GM04503 (cell line): ENCODE measurements at regions not wholly inside any gene's neighbourhood (a gene's known extent, or its start where the extent isn't known, plus 50 kb on each side); places are given as distances from the start of the nearest gene placed in this dataset.
"Not testable (repeated sequence)": the region's sequence is repeated elsewhere in the genome, so short reads cannot be mapped to it uniquely, and the experiment has no call there.

ENCODE experiments used
- DNase-seq: peaks from one replicate; pipeline ENCODE4 v3.0.0-alpha.2; 2012; ENCODE audit warnings: low read depth

DNA sequence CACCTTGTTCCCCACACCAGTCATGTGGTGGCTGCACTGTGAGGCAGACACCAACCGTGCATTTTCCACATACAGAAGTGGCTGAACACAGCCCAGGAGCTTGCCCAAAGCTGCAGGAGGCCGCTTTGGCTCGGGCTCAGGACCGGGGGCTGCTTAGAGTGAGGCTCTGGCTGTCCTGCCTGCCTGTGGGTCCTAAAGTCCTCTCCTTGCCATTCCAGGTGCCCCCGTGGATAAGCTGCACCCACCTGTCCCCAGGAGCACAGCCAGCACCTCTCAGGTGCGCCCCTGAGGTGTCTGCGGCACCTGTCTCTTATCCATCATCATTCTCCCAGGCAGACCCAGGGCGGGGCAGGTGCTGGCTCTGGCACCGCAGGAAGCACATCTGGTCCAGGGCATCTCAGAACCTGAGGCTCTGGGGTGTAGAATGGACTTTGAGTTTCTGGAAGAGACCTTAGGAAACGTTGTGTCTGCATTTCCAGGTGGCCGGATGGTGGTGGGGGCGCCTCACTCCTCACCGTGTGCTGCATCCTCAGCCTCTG, 180.5 kb upstream of the ZNF469 start:
- DNase-seq, result no peak

DNA sequence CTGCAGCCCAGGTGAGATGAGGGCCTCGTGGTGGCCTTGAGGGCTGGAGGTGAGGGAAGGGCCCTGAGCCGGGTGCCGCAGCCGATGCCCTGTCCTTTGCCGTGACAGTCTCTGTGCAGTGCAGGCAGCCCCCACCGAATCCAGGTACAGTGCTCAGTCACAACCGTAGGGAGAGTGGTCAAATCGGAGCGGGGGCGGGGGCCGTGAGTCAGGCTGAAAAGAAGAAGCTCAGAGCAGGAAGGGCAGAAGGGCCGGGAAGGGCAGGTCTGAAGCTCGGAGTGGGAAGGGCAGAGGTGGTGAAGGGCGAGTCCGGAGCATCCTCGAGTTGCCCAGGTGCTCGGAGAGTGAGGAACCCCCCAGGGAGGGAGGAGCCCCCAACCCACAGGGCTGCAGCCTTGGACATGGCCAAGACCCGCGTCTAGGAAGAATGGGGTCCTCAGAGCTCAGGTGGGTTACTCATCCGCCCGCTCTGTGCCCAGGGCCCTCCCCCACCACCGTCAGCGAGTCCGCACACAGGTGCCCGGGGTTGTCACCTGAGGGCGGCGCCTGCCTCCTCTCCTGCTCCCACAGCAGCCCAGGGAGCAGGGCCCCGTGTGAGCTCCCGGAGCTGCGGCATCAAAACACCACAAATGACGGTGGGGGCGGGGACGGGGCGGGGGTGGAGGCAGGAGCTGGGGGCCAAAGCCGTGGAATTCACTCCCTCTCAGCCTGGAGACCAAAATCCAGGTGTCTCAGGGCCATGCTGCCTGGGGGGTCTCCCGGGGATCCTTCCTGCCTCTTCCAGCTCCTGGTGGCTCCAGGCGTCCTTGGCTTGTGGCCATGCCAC, 179.7 kb upstream of the ZNF469 start:
- DNase-seq, result not testable (repeated sequence)

DNA sequence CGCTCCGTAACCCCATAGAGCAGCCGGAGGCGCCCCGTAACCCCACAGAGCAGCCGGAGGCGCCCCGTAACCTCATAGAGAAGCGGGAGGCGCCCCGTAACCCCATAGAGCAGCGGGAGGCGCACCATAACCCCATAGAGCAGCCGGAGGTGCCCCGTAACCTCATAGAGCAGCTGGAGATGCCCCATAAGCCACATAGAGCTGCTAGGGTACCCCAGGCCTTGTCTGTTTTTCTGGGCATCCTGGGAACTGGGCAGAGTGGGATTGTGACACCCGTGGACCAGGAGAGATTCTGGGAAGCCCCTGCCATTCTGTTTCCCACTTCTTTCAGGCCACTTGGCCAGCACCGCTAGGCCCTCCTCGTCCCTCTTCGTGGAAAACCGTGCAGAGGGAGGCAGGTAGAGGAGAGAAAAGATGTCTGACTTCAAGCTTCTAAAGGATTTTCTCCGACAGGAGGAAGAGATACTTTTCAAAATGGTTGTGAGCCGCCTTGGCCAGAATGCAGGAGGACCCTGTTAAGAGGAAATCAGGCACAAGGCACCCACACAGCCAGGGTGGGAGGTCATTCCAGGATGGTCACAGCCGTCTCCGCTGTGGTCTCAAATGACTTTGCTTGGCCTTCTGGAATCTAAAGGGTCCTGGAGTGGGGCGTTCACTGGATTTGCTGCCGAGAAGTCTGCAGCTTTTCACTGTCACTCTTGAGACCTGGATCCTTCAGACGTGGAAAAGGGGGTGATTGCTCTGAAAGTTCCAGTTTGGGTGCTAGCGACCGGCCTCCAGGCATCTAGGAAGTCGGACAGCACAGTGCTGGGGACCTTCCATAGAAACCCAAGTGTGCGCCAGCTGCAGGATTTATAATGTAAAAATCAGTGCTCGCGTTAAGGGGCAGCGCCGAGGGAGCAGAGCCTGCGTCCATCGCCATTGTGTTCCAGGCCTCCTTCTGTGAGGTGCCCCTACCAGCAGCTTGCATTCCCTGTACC, 178.3 kb upstream of the ZNF469 start:
- not testable (repeated sequence) for DNase-seq

DNA sequence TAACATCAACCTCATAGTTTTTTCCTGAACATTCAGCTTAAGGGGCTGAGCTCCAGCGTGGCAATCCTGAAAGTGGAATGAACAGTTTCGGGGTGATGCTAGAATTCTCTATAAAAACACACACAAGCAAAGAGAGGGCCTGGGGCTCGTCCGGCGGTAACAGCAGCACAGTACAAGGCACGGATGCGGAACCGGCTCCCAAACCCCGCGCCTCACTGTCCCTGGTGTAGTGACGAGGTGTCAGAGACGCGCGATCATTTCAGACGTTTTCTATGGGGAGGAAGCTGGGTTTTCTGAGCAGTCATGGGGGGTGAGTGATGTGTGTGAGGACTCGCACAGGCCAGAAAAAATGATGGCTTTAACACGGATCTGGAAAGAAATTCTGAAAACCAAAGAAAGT, 177.3 kb upstream of the ZNF469 start:
- DNase-seq, result not testable (repeated sequence)

DNA sequence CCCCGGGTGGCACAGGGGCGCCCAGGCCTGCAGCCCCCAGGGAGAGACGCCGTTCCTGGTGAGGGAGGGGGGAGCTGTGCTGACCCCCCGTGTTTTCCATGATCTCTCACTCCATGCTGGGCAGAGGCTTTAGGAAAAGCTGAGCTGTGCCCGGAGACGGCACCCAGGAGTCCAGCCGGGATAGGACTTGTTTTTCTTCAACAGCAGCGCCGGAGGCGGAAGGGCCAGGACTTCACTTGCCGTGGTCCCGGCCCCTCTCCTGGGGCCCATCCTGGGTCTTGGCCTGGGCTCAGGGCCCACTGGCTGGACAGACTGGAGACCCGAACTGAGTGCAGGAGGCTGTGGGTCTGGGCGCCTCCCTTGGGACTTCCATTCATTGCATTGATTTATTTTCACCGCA, 176.8 kb upstream of the ZNF469 start:
- not testable (repeated sequence) for DNase-seq

DNA sequence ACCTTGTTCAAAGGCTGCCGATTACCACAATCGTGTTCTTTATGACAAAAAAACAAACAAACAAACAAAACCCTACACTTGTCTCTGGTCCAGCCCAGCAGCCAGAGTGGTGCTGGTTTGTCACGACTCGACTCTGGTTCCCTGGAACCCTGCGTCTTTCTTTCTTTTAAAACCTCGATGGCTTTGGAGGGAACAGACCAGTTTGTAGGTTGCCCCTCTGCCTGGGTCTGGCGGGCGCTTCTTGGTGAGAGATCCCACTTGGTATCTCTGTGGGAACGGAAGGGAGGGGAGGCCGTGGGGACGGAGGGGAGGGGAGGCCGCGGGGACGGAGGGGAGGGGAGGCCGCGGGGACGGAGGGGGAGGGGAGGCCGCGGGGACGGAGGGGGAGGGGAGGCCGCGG, 176.2 kb upstream of the ZNF469 start:
- not testable (repeated sequence) for DNase-seq

DNA sequence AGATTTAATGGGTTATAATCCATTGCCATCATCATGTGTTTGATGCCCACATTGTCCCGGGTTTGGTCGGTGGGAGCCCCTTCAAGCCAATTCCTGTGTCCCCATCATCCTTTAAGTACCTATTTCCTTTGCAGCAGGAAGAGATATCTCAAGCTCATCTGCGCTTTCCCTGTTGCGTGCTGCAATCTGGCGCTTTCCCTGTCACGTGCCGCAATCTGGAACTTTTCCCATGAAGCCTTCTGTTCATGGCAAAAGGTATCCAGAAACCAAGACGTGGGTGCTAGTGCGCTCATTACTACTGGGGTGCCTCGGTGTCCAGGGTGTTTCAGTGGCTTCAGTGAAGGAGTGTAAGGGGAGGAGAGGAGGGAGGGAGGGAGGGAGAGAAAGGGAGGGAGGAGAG, 174.6 kb upstream of the ZNF469 start:
- DNase-seq, result no peak

DNA sequence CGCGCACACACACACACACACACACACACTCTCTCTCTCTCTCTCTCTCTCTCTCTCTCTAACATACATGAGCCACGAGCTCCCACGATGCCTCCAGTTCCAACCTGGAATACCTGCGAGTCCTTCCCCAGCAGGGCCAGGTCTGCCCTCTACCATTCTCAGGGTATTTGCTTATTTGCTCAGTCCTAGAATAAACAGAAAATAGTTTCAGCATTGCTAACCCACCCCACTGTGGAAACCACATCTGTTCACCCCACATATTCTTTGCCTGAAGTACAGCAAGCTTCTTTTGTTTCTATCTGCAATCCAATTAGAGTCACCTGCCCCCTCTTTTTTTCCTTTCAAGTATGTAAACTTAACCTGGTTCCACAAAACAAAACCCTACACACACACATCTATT, 174.0 kb upstream of the ZNF469 start:
- DNase-seq, result not testable (repeated sequence)

DNA sequence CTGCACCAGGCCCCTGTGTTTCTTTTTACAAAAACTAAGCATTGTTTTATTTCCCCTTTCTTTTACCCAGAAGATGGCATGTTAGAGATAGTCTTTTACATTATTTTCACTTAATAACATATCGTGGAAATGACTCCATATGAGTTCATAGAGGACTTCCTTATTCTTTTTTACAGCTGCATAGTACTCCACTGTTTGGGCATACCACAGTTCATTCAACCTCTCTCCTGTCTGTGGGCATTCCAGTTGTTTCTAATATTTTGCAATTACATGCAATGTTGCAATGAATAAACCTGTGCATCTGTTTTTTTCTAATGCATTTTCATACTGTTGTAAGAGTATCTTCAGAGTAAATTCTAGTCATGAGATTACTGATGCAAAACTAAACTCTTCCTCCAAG, 173.2 kb upstream of the ZNF469 start:
- not testable (repeated sequence) for DNase-seq

DNA sequence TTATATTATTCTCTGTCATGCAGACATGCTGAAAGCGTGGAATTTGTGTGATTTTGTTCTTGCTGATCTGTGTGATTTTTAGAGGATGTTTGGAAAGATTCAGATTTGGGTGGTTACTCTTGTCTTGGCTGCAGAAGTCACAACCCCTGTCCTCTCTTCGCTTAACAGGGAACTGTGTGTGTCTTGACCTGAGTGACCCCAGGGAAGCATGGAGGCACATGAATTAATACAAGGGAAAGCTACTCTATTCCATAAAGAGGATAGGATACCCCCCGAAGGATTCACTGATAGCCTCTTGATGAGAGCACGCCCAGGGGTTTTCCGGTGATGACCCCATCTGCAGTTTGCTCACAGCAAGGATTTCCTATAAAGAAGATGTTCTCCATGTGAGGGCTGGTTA, 168.8 kb upstream of the ZNF469 start:
- DNase-seq, result not testable (repeated sequence)

DNA sequence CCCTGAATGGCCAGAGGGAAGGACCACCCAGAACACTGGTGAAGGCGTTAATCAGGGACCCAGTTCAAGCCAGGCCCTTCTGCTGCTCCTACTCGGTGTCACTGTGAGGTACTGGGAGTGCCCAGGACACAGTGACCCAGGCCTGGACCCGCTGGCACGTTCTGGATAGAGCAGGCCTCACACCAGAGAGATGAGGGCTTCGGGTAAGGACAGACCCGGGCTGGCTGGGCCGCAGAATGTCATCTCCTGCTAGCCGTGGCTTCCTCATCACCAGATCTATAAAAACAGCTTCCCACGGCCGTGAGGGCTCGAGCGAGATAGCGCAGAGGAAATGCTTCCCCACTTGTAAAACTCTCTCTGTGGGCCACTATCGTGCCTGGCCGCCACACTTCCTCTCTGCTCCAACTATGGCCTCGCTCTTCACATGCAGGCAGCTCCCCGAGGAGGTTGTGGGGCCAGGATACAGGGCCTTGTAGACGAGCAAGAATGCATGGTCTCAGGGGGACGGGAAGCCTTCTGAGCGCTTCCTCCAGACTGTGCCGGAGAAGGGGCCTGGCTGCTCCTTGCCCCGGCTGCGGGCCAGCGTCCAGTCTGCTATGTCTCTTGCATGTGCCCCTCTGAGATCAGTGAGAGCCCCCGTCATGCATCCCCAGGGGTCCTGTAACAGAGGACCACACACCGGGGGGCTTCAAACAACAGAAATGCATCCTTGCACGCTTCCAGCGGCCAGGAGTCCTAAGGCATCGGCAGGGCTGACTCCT, 161.6 kb upstream of the ZNF469 start:
- DNase-seq, result not testable (repeated sequence)

DNA sequence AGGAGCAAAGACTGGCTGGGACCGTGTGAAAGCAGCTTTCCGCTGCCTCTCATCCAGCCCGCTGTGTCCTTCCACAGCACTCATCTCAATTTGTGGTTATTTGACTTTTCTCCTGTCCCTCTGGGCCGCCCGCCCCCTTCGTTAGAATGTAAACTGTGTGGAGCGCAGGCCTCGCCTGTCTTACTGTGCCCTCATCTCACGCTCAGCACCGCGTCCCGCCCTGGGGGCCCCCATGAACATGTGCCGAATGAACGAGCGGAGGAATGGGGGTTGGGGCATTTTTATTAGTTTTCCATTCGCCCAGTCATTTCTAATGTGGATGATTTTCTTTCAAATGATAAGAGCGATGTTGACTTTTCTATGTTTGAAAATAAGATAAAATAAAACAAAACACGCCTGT, 159.1 kb upstream of the ZNF469 start:
- DNase-seq, result not testable (repeated sequence)

DNA sequence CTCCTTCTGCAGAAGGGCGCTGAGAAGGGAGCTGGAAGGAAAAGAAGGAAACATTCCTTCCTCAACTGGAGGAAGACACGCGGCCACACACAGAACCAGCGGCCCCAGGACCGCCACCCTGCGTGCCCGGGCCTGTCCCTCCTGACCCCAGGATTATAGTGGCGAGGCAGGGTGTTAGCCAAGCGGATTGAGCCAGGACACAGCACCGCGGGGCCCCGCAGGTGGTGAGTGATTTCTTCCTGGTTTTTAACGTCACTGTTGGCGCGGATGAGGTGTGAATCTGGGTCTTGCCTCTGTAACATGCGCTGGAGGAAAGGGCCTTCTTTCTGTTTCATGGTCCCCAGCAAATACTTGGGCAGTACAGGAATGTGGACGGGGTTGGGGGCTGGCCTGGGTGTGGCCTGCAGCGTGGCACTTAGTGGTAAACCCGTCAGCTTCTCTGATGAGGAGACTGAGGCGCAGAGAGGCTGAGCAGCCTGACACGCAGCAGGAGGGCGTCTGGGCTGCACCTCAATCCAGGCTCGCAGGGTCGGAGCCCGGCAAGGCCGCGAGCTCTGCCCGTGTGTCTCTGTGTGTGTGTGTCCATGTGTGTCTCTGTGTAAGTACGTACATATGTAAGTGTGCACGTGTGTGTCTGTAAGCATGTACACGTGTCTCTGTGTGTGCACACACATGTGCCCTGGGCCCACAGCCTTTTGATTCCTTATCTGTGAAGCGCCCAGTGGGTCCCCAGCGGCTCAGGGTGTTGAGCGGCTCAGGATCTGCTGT, 158.4 kb upstream of the ZNF469 start:
- DNase-seq, result not testable (repeated sequence)

DNA sequence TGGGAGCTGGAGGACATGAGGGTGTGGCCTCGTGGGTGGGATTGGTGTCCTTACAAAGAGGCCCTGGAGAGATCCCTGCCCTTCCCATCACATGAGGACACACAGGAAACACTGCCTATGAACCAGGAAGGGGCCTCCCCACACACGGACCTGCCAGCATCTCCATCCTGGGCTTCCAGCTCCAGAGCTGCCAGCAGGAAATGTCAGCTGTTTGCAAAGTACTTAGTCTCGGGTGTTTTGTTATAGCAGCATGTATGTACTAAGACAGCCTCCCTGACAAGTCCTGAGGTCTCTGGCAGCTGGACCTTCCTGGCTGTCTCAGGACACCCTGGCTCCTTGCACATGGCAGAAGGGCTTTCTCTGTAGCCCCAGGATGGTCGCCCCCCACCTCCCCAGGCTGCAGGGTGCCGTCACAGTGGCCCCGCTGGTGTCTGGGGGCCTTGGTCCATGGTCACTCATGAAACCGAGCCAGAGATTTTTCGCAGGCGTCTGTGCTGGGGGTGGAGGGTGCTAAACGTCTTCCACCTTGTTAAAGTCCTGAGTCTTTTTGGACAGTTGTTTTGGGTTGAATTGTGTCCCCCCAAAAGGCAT, 157.0 kb upstream of the ZNF469 start:
- not testable (repeated sequence) for DNase-seq

DNA sequence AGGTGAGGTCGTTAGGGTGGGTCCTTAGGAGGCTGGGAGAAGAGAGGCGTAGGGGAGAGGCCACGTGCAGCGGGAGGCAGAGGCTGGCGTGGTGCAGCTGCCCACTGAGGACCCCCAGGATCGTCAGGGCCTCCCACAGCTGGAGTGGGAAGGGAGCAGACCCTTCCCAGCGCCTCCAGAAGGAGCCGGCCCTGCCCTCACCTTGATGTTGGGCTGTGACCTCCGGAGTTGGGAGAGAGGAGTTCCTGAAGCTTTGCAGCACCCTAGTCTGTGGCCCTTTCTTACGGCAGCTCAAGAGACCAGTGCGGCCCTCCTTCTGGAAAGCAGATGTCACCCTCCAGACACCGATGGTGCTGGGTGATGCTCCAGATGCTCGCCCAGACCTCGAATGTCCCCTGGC, 156.5 kb upstream of the ZNF469 start:
- not testable (repeated sequence) for DNase-seq

DNA sequence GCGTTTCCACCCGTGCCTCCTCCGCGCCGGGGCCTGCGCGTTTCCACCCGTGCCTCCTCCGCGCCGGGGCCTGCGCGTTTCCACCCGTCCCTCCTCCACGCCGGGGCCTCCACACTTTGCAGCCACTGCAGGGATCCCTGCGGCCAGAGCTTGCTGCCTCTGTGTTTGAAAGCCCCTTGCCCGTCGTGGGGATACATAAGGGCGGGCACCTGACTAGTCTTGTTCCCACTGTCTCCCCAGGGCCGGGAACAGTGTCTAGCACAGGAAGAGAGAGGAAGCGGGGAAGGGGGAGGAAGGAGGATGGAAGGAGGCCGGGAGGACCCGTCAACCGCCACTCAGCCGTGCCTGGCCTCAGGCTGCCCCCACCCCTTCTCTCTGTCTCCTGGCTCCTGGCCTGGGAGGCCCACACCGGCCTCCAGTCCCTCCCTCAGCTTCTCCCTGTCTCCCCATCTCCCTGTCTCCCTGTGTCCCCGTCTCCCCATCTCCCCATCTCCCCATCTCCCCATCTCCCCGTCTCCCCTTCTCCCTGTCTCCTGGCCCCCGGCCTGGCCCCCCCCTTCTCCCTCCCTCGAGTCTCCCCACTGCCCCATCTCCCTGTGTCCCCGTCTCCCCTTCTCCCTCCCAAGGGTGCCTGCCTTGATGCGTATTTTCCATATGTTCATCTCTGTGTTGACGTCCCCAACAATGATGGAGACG, 155.6 kb upstream of the ZNF469 start:
- not testable (repeated sequence) for DNase-seq

DNA sequence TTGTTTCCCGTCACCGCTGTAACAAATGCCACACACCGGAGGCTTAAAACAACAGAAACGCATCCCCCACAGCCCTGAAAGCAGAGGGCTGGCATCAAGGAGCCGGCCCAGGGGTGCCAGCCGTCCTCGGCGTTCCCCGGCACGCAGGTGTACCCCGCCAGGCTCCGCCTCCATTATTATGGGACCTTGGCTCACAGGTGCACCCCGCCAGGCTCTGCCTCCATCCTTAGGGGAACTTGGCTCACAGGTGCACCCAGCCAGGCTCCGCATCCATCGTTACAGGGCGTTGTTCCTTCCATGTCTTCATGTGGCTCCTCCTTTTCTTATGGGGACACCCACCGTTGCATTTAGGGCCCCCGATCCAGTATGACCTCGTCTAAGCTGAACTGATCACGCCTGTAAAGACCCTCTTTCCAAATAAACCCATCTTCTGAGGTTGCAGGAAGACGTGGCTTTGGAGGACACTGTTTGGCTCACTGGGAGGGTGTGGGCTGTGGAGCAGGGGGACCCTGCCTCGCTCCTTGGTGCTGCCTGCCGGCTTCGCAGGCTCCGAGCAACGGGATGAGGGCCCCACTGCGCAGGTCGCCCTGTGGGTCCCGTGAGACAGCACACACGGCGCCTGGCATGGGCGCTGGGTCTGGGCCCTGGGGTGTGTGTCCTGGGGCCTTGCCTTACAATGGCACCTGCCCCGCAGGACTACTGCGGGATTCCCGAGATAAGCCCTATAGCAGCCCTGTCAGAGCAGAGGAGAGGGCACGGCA, 154.9 kb upstream of the ZNF469 start:
- DNase-seq, result not testable (repeated sequence)

DNA sequence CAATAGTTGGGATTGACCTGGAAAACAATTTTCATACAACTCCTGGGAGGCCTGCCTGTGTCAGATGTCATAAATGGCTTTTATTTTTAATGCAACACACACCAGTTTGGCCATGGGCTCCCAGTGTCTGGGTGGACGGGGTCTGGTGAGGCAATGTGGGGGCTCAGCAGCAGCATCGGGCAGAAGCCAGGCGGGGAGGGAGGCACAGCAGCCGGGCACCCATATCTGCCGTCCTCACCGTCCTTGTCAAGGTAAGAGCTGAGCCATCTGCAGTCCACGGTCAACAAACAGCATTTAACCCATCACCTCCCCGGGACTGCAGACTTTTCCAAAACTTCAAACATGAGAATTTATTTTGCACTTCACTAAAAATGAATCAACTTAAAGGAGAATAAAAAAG, 154.0 kb upstream of the ZNF469 start:
- DNase-seq, result not testable (repeated sequence)

DNA sequence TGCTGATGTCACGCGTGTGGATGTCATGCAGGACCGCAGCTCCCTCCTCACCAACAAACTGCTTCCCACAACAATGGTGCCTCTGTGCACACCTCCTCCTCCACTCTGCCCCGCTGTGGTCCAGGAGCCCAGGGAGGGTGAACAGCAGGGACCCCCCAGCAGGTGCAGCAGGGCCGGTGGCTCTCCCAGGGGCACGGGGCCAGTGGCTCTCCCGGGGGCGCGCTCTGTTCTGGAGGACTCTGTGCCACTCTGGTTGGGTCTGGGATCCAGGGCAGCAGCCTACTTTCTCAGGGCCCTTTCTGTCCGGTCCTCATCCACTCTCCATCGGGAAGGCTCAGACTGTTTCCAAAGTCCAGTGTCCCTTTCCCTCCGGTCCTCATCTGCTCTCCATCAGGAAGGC, 153.0 kb upstream of the ZNF469 start:
- DNase-seq, result not testable (repeated sequence)
